B cell (primary cell): ENCODE measurements at regions not wholly inside any gene's neighbourhood (a gene's known extent, or its start where the extent isn't known, plus 50 kb on each side); places are given as distances from the start of the nearest gene placed in this dataset.

ENCODE experiments used
- ATAC-seq: fragments of 200-7000 bp; cut with Tn5 transposase; one replicate; pipeline ENCODE4 v1.10.0; 2021; ENCODE audit warnings: low read depth, mild to moderate bottlenecking, moderate number of reproducible peaks, moderate library complexity
- CTCF ChIA-PET: fragments of 350-600 bp; sonication (Branson Sonifier 250); formaldehyde crosslinking; loops from one replicate; lab custom pipeline; 2021; ENCODE audit warnings: antibody characterized with exemption, inconsistent platforms; lab: Charles Lee
- POLR2A ChIA-PET: fragments of 350-600 bp; sonication (Branson Sonifier 250); formaldehyde crosslinking; loops from one replicate; lab custom pipeline; 2021; ENCODE audit warnings: antibody characterized with exemption; lab: Charles Lee
- DNase-seq: peaks from one replicate; pipeline ENCODE4 v3.0.0; 2013
- H2AFZ ChIP-seq: 2 replicates; pipeline ENCODE4 v1.6.1; 2012; ENCODE audit warnings: mild to moderate bottlenecking, low read depth, low read length; ENCODE audit not compliant: insufficient read depth, poor library complexity, severe bottlenecking
- H3K27ac ChIP-seq, 2 donors: 1 replicate in 1 of 2; 2 replicates in 1 of 2; pipeline ENCODE4 v1.5.1; 2012 to 2013; ENCODE audit warnings: low read length in 2 of 2, mild to moderate bottlenecking in 2 of 2, moderate library complexity in 1 of 2
- H3K27me3 ChIP-seq, 4 experiments: fragments of 200-600 bp in 1 of 4; sonication (generic) in 1 of 4; replicated peaks in 1 of 4; 1 replicate in 2 of 4; 2 replicates in 2 of 4; pipeline versions ENCODE4 v1.6.1 to v1.7.0; 2013 to 2016; ENCODE audit warnings: low read length in 3 of 4, mild to moderate bottlenecking in 2 of 4, mixed read lengths in 1 of 4, moderate library complexity in 1 of 4; ENCODE audit not compliant: insufficient read depth in 4 of 4, control insufficient read depth in 3 of 4; ENCODE audit errors: control extremely low read depth in 1 of 4
- H3K36me3 ChIP-seq, 2 experiments: replicated peaks in 1 of 2; 1 replicate in 1 of 2; 2 replicates in 1 of 2; pipeline versions ENCODE4 v1.6.1 to v1.7.1; 2013; ENCODE audit warnings: low read length in 1 of 2; ENCODE audit not compliant: insufficient read depth in 2 of 2, control insufficient read depth in 1 of 2; ENCODE audit errors: control extremely low read depth in 1 of 2, extremely low read depth in 1 of 2
- H3K4me1 ChIP-seq, 2 donors: fragments of 200-600 bp in 1 of 2; sonication (generic) in 1 of 2; 1 replicate in 1 of 2; 2 replicates in 1 of 2; pipeline versions ENCODE4 v1.5.1 to v1.6.1; 2013 to 2017; ENCODE audit warnings: low read length in 2 of 2; ENCODE audit not compliant: control insufficient read depth in 2 of 2, insufficient read depth in 2 of 2
- H3K4me2 ChIP-seq: replicated peaks from 2 replicates; pipeline ENCODE3; 2012; ENCODE audit warnings: mild to moderate bottlenecking, low read depth, low read length; ENCODE audit not compliant: poor library complexity, severe bottlenecking
- H3K4me3 ChIP-seq, 5 experiments: fragments of 200-600 bp in 1 of 5; sonication (generic) in 1 of 5; 1 replicate in 3 of 5; 2 replicates in 2 of 5; pipeline versions ENCODE4 v1.5.1 to v1.7.0; 2011 to 2016; ENCODE audit warnings: low read length in 4 of 5, mild to moderate bottlenecking in 4 of 5, low read depth in 2 of 5, control low read depth in 1 of 5, moderate library complexity in 1 of 5; ENCODE audit not compliant: insufficient read depth in 1 of 5; ENCODE audit errors: control extremely low read depth in 1 of 5, extremely low read depth in 1 of 5
- H3K79me2 ChIP-seq: fragments of 200-600 bp; sonication (generic); one replicate; pipeline ENCODE4 v1.6.0; 2016; ENCODE audit warnings: low read length; ENCODE audit not compliant: control insufficient read depth, insufficient read depth
- H3K9ac ChIP-seq: fragments of 200-600 bp; sonication (generic); 2 replicates; pipeline ENCODE4 v1.6.1; 2017; ENCODE audit warnings: mild to moderate bottlenecking, low read length, moderate library complexity
- H3K9me3 ChIP-seq, 3 donors: one replicate each; pipeline versions ENCODE4 v1.6.1 to v1.7.1; 2013; ENCODE audit warnings: low read length in 2 of 3; ENCODE audit not compliant: control insufficient read depth in 2 of 3, insufficient read depth in 1 of 3; ENCODE audit errors: control extremely low read depth in 1 of 3
- H4K20me1 ChIP-seq: 2 replicates; pipeline ENCODE4 v1.6.0; 2012; ENCODE audit warnings: mild to moderate bottlenecking, low read length; ENCODE audit not compliant: insufficient read depth, control insufficient read depth, poor library complexity, severe bottlenecking
- H3K27ac Mint-ChIP-seq: one replicate; pipeline ENCODE4 v1.8.0; 2021; ENCODE audit warnings: mixed read lengths
- H3K27me3 Mint-ChIP-seq: one replicate; pipeline ENCODE4 v1.8.0; 2021; ENCODE audit warnings: mixed read lengths
- H3K4me1 Mint-ChIP-seq: one replicate; pipeline ENCODE4 v1.8.0; 2021; ENCODE audit warnings: mixed read lengths
- H3K4me3 Mint-ChIP-seq: one replicate; pipeline ENCODE4 v1.8.0; 2021; ENCODE audit warnings: mixed read lengths
- H3K9me3 Mint-ChIP-seq: one replicate; pipeline ENCODE4 v1.8.0; 2022; ENCODE audit warnings: mixed read lengths; ENCODE audit not compliant: insufficient read depth
- CTCF ChIP-seq: fragments of 200-600 bp; IDR thresholded peaks from one replicate; pipeline ENCODE4 v1.8.0; 2022; ENCODE audit warnings: antibody characterized with exemption, mild to moderate bottlenecking
- EZH2 ChIP-seq: IDR thresholded peaks from 2 replicates; pipeline ENCODE4 v1.6.1; 2012; ENCODE audit warnings: borderline replicate concordance, low read depth, mild to moderate bottlenecking, moderate library complexity, low read length; ENCODE audit not compliant: insufficient read depth, poor library complexity, severe bottlenecking
- WGBS: methylation state at CpG from one replicate; pipeline ENCODE4 v1.1.5; 2013; ENCODE audit warnings: missing lambda C conversion rate; ENCODE audit not compliant: insufficient coverage; 5-methylcytosine and 5-hydroxymethylcytosine counted together
- intact Hi-C: fragments of 100-400 bp; cut with micrococcal nuclease; formaldehyde crosslinking; loops from one replicate; pipeline ENCODE4 v1.10.0; 2022

- no peak overlapping the region for H3K27ac ChIP-seq
- H4K20me1 ChIP-seq: no peaks in the 10 kb centered on the region
- POLR2A ChIA-PET: no interaction called here
- H2AFZ ChIP-seq: no peak overlapping the region
- H3K9me3 Mint-ChIP-seq: peaks cover 2% of the 10 kb centered on the region
- H3K79me2 ChIP-seq: no peaks in the 10 kb centered on the region
- no peak overlapping the region for H3K27ac Mint-ChIP-seq
- H3K36me3 ChIP-seq: no peaks in the 10 kb centered on the region
- no peaks in the 10 kb centered on the region for H3K4me1 Mint-ChIP-seq
- ATAC-seq (no peak), DNase-seq (no peak)
- H3K27me3 ChIP-seq: no peaks in the 10 kb centered on the region
- 83% methylated on average over 2 of the region's 2 CpGs for WGBS
- no peak overlapping the region for H3K4me3 Mint-ChIP-seq
- CTCF ChIA-PET: no interaction called here
- intact Hi-C loops: no loop called here
- no peaks in the 10 kb centered on the region for H3K27me3 Mint-ChIP-seq
- H3K4me3 ChIP-seq: no peak overlapping the region
- TF ChIP-seq EZH2: no peak
- TF ChIP-seq CTCF: no peak
- peaks cover 0 to 17% (median 0%) of the 10 kb centered on the region in 3 donors for H3K9me3 ChIP-seq
- H3K4me1 ChIP-seq: no peaks in the 10 kb centered on the region
- H3K4me2 ChIP-seq: no peak overlapping the region
- no peak overlapping the region for H3K9ac ChIP-seq
These were observed 158.4 kb upstream of the PDE1C start for GRCh38 chr7:32228601-32229000.

- H3K4me3 ChIP-seq: no peak overlapping the region
- no peak overlapping the region for H3K4me3 Mint-ChIP-seq
- peaks cover 2% of the 10 kb centered on the region for H3K9me3 Mint-ChIP-seq
- H3K79me2 ChIP-seq: no peaks in the 10 kb centered on the region
- no peak overlapping the region for H3K27ac ChIP-seq
- no peak for TF ChIP-seq CTCF
- no peak for TF ChIP-seq EZH2
- H3K27me3 Mint-ChIP-seq: no peaks in the 10 kb centered on the region
- H2AFZ ChIP-seq: no peak overlapping the region
- no peaks in the 10 kb centered on the region for H3K27me3 ChIP-seq
- no peak overlapping the region for H3K4me2 ChIP-seq
- peaks cover 0 to 20% (median 0%) of the 10 kb centered on the region in 3 donors for H3K9me3 ChIP-seq
- ATAC-seq: no peak
- DNase-seq: no peak
- intact Hi-C loops: no loop called here
- no peak overlapping the region for H3K27ac Mint-ChIP-seq
- 60% methylated on average over 1 of the region's 1 CpG for WGBS
- no peaks in the 10 kb centered on the region for H3K4me1 Mint-ChIP-seq
- CTCF ChIA-PET: no interaction called here
- H3K9ac ChIP-seq: no peak overlapping the region
- no peaks in the 10 kb centered on the region for H3K4me1 ChIP-seq
- H4K20me1 ChIP-seq: no peaks in the 10 kb centered on the region
- H3K36me3 ChIP-seq: no peaks in the 10 kb centered on the region
- POLR2A ChIA-PET: no interaction called here
These were observed 157.5 kb upstream of the PDE1C start for GRCh38 chr7:32227746-32228145.
